ENCODE measurements at regions not wholly inside any gene's neighbourhood (a gene's known extent, or its start where the extent isn't known, plus 50 kb on each side); places are given as distances from the start of the nearest gene placed in this dataset.

- Mint-ChIP-seq H3K9me3 (no peaks in the 10 kb centered on the region), H3K4me1 (ENCODE audit: unreplicated experiment) (no peaks in the 10 kb centered on the region), H3K27ac (no peak overlapping the region), H3K27me3 (no peaks in the 10 kb centered on the region), H3K4me3 (no peak overlapping the region), H3K36me3 (no peaks in the 10 kb centered on the region)
- DNase-seq (ENCODE audit: extremely low spot score, unreplicated experiment): no peak
- no peak for TF ChIP-seq CTCF (conservative IDR thresholded peaks at IDR 0.05)
These were observed 75.7 kb upstream of the ARHGAP24 start for GRCh38 chr4:85399270-85399669.

GRCh38 chr4:85402371-85402770, 72.6 kb upstream of the ARHGAP24 start:
- Mint-ChIP-seq H3K27ac (no peak overlapping the region), H3K4me3 (no peak overlapping the region), H3K27me3 (no peaks in the 10 kb centered on the region), H3K4me1 (ENCODE audit: unreplicated experiment) (no peaks in the 10 kb centered on the region), H3K9me3 (no peaks in the 10 kb centered on the region), H3K36me3 (no peaks in the 10 kb centered on the region)
- no peak for TF ChIP-seq CTCF (conservative IDR thresholded peaks at IDR 0.05)
- no peak for DNase-seq (ENCODE audit: extremely low spot score, unreplicated experiment)

GRCh38 chr4:85406185-85406584, 68.8 kb upstream of the ARHGAP24 start:
- H3K27ac Mint-ChIP-seq: no peak overlapping the region
- H3K4me3 Mint-ChIP-seq: no peak overlapping the region
- no peaks in the 10 kb centered on the region for H3K36me3 Mint-ChIP-seq
- TF ChIP-seq CTCF (conservative IDR thresholded peaks at IDR 0.05): no peak
- H3K9me3 Mint-ChIP-seq: no peaks in the 10 kb centered on the region
- H3K27me3 Mint-ChIP-seq: no peaks in the 10 kb centered on the region
- DNase-seq (ENCODE audit: extremely low spot score, unreplicated experiment): no peak
- no peaks in the 10 kb centered on the region for H3K4me1 Mint-ChIP-seq (ENCODE audit: unreplicated experiment)

- Mint-ChIP-seq H3K27ac (no peak overlapping the region), H3K4me3 (no peak overlapping the region), H3K4me1 (ENCODE audit: unreplicated experiment) (no peaks in the 10 kb centered on the region), H3K36me3 (no peaks in the 10 kb centered on the region), H3K27me3 (no peaks in the 10 kb centered on the region), H3K9me3 (no peaks in the 10 kb centered on the region)
- no peak for TF ChIP-seq CTCF (conservative IDR thresholded peaks at IDR 0.05)
- DNase-seq (ENCODE audit: extremely low spot score, unreplicated experiment): no peak
These were observed 67.4 kb upstream of the ARHGAP24 start for GRCh38 chr4:85407546-85407945.

- DNase-seq (ENCODE audit: extremely low spot score, unreplicated experiment): no peak
- no peaks in the 10 kb centered on the region for H3K4me1 Mint-ChIP-seq (ENCODE audit: unreplicated experiment)
- TF ChIP-seq CTCF (conservative IDR thresholded peaks at IDR 0.05): no peak
These were observed 66.6 kb upstream of the ARHGAP24 start for GRCh38 chr4:85408301-85408700.

GRCh38 chr4:85409251-85409650, 65.7 kb upstream of the ARHGAP24 start:
- TF ChIP-seq CTCF (conservative IDR thresholded peaks at IDR 0.05): no peak
- Mint-ChIP-seq H3K36me3 (no peaks in the 10 kb centered on the region), H3K4me3 (no peak overlapping the region), H3K9me3 (no peaks in the 10 kb centered on the region), H3K4me1 (ENCODE audit: unreplicated experiment) (no peaks in the 10 kb centered on the region), H3K27ac (no peak overlapping the region), H3K27me3 (no peaks in the 10 kb centered on the region)
- no peak for DNase-seq (ENCODE audit: extremely low spot score, unreplicated experiment)

More at GRCh38 chr4:85408301-85408700, 66.6 kb upstream of the ARHGAP24 start:
- Mint-ChIP-seq H3K27me3 (no peaks in the 10 kb centered on the region), H3K27ac (no peak overlapping the region), H3K9me3 (no peaks in the 10 kb centered on the region), H3K4me3 (no peak overlapping the region), H3K36me3 (no peaks in the 10 kb centered on the region)

All from type B pancreatic cell (in vitro differentiated cells).